ENCODE measurements at regions not wholly inside any gene's neighbourhood (a gene's known extent, or its start where the extent isn't known, plus 50 kb on each side); places are given as distances from the start of the nearest gene placed in this dataset.

DNA sequence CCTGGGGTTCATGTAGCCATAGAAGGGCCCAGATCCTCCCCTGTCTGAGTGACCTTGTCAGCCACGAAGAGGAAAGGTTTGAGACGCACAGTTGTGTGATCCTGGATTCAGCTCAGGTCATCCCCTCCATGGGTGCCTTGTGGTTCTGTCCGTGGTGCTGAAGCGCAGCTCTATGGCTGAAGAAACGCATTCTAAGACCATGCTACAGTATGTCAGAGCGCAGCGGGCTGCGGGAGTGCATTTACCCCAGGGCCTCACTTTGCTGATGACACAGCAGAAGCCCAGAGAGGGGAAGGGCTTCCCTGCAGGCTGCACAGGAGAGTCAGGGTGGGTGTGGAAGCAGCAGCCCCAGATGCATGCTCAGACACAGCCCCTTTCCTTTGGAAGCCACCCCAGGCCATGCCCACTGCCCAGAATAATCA lies 68.8 kb upstream of the IQSEC1 start:
- peaks cover 4% of the 10 kb centered on the region; the same call in 1 of the 2 replicates for H4K20me1 ChIP-seq (ENCODE audit: insufficient read depth)
- peak in 1 of 2 experiments; percentile 41 for DNase-seq
- no peak overlapping the region for H3K4me3 ChIP-seq
- no peak overlapping the region for H3K27ac ChIP-seq
- TF ChIP-seq, protein P1, sequence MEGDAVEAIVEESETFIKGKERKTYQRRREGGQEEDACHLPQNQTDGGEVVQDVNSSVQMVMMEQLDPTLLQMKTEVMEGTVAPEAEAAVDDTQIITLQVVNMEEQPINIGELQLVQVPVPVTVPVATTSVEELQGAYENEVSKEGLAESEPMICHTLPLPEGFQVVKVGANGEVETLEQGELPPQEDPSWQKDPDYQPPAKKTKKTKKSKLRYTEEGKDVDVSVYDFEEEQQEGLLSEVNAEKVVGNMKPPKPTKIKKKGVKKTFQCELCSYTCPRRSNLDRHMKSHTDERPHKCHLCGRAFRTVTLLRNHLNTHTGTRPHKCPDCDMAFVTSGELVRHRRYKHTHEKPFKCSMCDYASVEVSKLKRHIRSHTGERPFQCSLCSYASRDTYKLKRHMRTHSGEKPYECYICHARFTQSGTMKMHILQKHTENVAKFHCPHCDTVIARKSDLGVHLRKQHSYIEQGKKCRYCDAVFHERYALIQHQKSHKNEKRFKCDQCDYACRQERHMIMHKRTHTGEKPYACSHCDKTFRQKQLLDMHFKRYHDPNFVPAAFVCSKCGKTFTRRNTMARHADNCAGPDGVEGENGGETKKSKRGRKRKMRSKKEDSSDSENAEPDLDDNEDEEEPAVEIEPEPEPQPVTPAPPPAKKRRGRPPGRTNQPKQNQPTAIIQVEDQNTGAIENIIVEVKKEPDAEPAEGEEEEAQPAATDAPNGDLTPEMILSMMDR (conservative IDR thresholded peaks at IDR 0.05): no peak
- TF ChIP-seq EZH2 (IDR thresholded peaks at IDR 0.05; ENCODE audit: low read depth): no peak
- no peaks in the 10 kb centered on the region for H3K4me1 ChIP-seq (replicated peaks; ENCODE audit: insufficient read depth)
- ChIA-PET POLR2A (ENCODE audit: unreplicated experiment) (no interaction called here), CTCF (interaction anchor here (0.9 kb wide), 1 partner anchor 10 kb away, joined by 3 read pairs; no protein-coding TSS in a partner anchor)
- intact Hi-C loops (cut with micrococcal nuclease; ENCODE audit: unreplicated experiment): no loop called here
- H3K27me3 ChIP-seq (ENCODE audit: insufficient read depth, low read depth): no peaks in the 10 kb centered on the region
- H3K9me3 ChIP-seq (ENCODE audit: insufficient read depth, low read depth): no peaks in the 10 kb centered on the region
- H2AFZ ChIP-seq: no peak overlapping the region
- BruUV-seq (replicated peaks): no TSS peak
- H3K36me3 ChIP-seq (ENCODE audit: low read depth): no peaks in the 10 kb centered on the region
- no peak overlapping the region for H3K4me2 ChIP-seq
- no peaks in the 10 kb centered on the region for H3K79me2 ChIP-seq (ENCODE audit: low read depth)
- H3F3A ChIP-seq (ENCODE audit: insufficient read depth, low read depth): no peaks in the 10 kb centered on the region
- H3K9me2 ChIP-seq (ENCODE audit: insufficient read depth): no peaks in the 10 kb centered on the region

DNA sequence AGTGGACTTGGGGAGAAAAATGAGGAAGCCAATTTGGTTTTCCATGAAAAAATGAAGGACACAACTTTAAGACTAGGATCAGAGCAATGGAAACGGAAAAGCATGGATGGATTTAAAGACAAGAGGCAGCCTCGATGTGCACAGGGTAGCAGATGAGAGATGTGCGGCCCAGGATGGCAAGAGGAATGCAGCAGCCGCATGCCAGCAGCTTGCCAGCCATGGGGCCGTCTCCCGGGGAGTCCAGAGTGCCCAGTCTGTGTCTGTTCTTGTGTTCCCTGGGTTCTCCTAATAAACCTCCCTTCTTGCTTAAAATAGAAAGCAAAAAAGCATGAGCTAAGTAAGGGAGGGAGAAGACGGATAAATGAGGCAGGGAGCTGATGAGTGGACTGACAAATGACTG lies 68.0 kb upstream of the IQSEC1 start:
- TF ChIP-seq EZH2 (IDR thresholded peaks at IDR 0.05; ENCODE audit: low read depth): no peak
- TF ChIP-seq, protein P1 (conservative IDR thresholded peaks at IDR 0.05): no peak
- no peaks in the 10 kb centered on the region for H3F3A ChIP-seq (ENCODE audit: insufficient read depth, low read depth)
- no peaks in the 10 kb centered on the region for H3K79me2 ChIP-seq (ENCODE audit: low read depth)
- DNase-seq: no peak
- no peaks in the 10 kb centered on the region for H3K4me1 ChIP-seq (replicated peaks; ENCODE audit: insufficient read depth)
- H3K27ac ChIP-seq: no peak overlapping the region
- ChIA-PET POLR2A (ENCODE audit: unreplicated experiment) (no interaction called here), CTCF (no interaction called here)
- H3K27me3 ChIP-seq (ENCODE audit: insufficient read depth, low read depth): no peaks in the 10 kb centered on the region
- no peaks in the 10 kb centered on the region for H3K9me2 ChIP-seq (ENCODE audit: insufficient read depth)
- H3K36me3 ChIP-seq (ENCODE audit: low read depth): no peaks in the 10 kb centered on the region
- no peak overlapping the region for H3K4me2 ChIP-seq
- no peaks in the 10 kb centered on the region for H3K9me3 ChIP-seq (ENCODE audit: insufficient read depth, low read depth)
- H2AFZ ChIP-seq: no peak overlapping the region
- intact Hi-C loops (cut with micrococcal nuclease; ENCODE audit: unreplicated experiment): no loop called here
- BruUV-seq (replicated peaks): no TSS peak
- peaks cover 4% of the 10 kb centered on the region; the same call in 1 of the 2 replicates for H4K20me1 ChIP-seq (ENCODE audit: insufficient read depth)
- H3K4me3 ChIP-seq: no peak overlapping the region

DNA sequence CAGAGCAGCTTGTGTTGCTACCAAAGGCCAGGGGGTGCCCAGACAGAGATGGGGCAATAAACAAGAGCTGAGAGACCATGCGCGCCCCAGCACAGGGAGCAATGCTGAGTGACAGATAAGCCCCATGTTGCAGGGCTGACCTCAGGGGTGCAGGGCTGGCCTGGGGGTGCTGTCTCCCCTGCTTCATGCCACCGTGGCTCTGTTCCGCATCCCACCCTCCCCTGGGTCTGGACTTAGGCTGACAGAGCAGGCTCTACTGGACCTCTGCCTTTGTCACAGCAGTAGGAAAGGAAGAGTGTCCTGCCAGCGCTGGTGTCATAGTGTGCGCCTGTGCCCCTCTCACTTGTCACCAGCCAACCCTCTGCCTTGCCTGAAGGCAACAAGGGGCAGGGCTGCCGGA lies 67.4 kb upstream of the IQSEC1 start:
- BruUV-seq (replicated peaks): no TSS peak
- Histone ChIP-seq H4K20me1 (ENCODE audit: insufficient read depth) (peaks cover 4% of the 10 kb centered on the region; the same call in 1 of the 2 replicates), H3K9me2 (ENCODE audit: insufficient read depth) (no peaks in the 10 kb centered on the region), H3K27me3 (ENCODE audit: insufficient read depth, low read depth) (no peaks in the 10 kb centered on the region), H3F3A (ENCODE audit: insufficient read depth, low read depth) (no peaks in the 10 kb centered on the region), H3K79me2 (ENCODE audit: low read depth) (no peaks in the 10 kb centered on the region), H3K27ac (no peak overlapping the region), H3K4me2 (no peak overlapping the region), H3K4me1 (replicated peaks; ENCODE audit: insufficient read depth) (no peaks in the 10 kb centered on the region), H3K4me3 (no peak overlapping the region), H2AFZ (no peak overlapping the region), H3K9me3 (ENCODE audit: insufficient read depth, low read depth) (no peaks in the 10 kb centered on the region), H3K36me3 (ENCODE audit: low read depth) (no peaks in the 10 kb centered on the region)
- ChIA-PET POLR2A (ENCODE audit: unreplicated experiment) (no interaction called here), CTCF (no interaction called here)
- no peak for DNase-seq
- intact Hi-C loops (cut with micrococcal nuclease; ENCODE audit: unreplicated experiment): no loop called here
- TF ChIP-seq, protein P1 (conservative IDR thresholded peaks at IDR 0.05): no peak
